ENCODE measurements at regions not wholly inside any gene's neighbourhood (a gene's known extent, or its start where the extent isn't known, plus 50 kb on each side); places are given as distances from the start of the nearest gene placed in this dataset.
"Not testable (repeated sequence)": the region's sequence is repeated elsewhere in the genome, so short reads cannot be mapped to it uniquely, and the experiment has no call there.

DNA sequence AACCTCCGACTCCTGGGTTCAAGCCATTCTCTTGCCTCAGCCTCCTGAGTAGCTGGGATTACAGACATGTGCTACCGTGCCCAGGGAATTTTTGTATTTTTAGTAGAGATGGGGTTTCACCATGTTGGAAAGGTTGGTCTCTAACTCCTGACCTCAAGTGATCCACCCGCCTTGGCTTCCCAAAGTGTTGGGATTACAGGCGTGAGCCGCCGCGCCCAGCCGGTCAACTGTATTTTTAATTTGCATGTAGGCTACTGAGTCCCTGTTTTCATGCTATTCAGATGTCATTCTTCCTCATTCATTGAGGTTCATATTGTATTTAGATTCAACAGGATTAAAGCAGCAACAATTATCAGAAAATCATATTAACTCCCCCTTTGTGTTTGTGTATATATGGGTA is 425.1 kb upstream of the IZUMO3 start:
- not testable (repeated sequence) for TF ChIP-seq ZNF274 (IDR thresholded peaks at IDR 0.05; ENCODE audit: low read depth, low read length); SUZ12 (IDR thresholded peaks at IDR 0.05; ENCODE audit: extremely low read depth, insufficient read depth, insufficient read length)
